Fibroblast of the aortic adventitia (primary cell): ENCODE measurements at regions not wholly inside any gene's neighbourhood (a gene's known extent, or its start where the extent isn't known, plus 50 kb on each side); places are given as distances from the start of the nearest gene placed in this dataset.

ENCODE experiments used
- DNase-seq: peaks from one replicate; pipeline ENCODE4 v3.0.0-alpha.2; 2010; ENCODE audit warnings: low read depth
- H3K4me3 ChIP-seq: 2 replicates; pipeline ENCODE4 v1.5.1; 2011; ENCODE audit warnings: low read depth, mild to moderate bottlenecking, control low read depth, low read length, moderate library complexity
- CTCF ChIP-seq: IDR thresholded peaks from 2 replicates; pipeline ENCODE4 v1.5.1; 2011; ENCODE audit warnings: mild to moderate bottlenecking, low read length, control low read depth, inconsistent platforms; ENCODE audit not compliant: insufficient read depth

- DNase-seq: no peak
- H3K4me3 ChIP-seq: peak overlapping the region; percentile 83
- no peak for TF ChIP-seq CTCF
Measured at GRCh38 chr9:35540315-35540714, 50.4 kb downstream of the RUSC2 start.

GRCh38 chr9:35546853-35547252 lies 56.9 kb downstream of the RUSC2 start:
- TF ChIP-seq CTCF: no peak
- no peak for DNase-seq
- H3K4me3 ChIP-seq: no peak overlapping the region

GRCh38 chr9:35547889-35548418 lies 57.1 kb upstream of the TESK1 start:
- DNase-seq: no peak
- no peak overlapping the region for H3K4me3 ChIP-seq
- TF ChIP-seq CTCF: no peak

GRCh38 chr9:35548571-35548970 lies 56.5 kb upstream of the TESK1 start:
- H3K4me3 ChIP-seq: no peak overlapping the region
- DNase-seq: peak; percentile 28
- no peak for TF ChIP-seq CTCF

GRCh38 chr9:35549441-35549840 lies 55.6 kb upstream of the TESK1 start:
- H3K4me3 ChIP-seq: no peak overlapping the region
- TF ChIP-seq CTCF: no peak
- no peak for DNase-seq

GRCh38 chr9:35552376-35552775 lies 52.7 kb upstream of the TESK1 start:
- no peak overlapping the region for H3K4me3 ChIP-seq
- no peak for TF ChIP-seq CTCF
- peak; percentile 30 for DNase-seq

- DNase-seq: no peak
- no peak overlapping the region for H3K4me3 ChIP-seq
- TF ChIP-seq CTCF: no peak
Measured at GRCh38 chr9:35552837-35553236, 52.2 kb upstream of the TESK1 start.
